Keratinocyte (primary cell): ENCODE measurements at regions not wholly inside any gene's neighbourhood (a gene's known extent, or its start where the extent isn't known, plus 50 kb on each side); places are given as distances from the start of the nearest gene placed in this dataset.

Source experiments
- EZH2 ChIP-seq: IDR thresholded peaks from one replicate; pipeline ENCODE4 v1.6.1; 2012; ENCODE audit warnings: inconsistent platforms, mild to moderate bottlenecking, low read length, moderate library complexity
- TF ChIP-seq, protein P1 (sequence below), 3 experiments: IDR thresholded peaks in 1 of 3; conservative IDR thresholded peaks in 1 of 3; optimal IDR thresholded peaks in 1 of 3; 2 replicates in 2 of 3; 3 replicates in 1 of 3; pipeline versions ENCODE3 to v1.5.1; 2011; ENCODE audit warnings: low read length in 3 of 3, mild to moderate bottlenecking in 3 of 3, moderate library complexity in 2 of 3, control low read depth in 1 of 3, inconsistent platforms in 1 of 3; ENCODE audit not compliant: insufficient read depth in 2 of 3; ENCODE audit errors: extremely low read depth in 1 of 3

- TF ChIP-seq, protein P1, sequence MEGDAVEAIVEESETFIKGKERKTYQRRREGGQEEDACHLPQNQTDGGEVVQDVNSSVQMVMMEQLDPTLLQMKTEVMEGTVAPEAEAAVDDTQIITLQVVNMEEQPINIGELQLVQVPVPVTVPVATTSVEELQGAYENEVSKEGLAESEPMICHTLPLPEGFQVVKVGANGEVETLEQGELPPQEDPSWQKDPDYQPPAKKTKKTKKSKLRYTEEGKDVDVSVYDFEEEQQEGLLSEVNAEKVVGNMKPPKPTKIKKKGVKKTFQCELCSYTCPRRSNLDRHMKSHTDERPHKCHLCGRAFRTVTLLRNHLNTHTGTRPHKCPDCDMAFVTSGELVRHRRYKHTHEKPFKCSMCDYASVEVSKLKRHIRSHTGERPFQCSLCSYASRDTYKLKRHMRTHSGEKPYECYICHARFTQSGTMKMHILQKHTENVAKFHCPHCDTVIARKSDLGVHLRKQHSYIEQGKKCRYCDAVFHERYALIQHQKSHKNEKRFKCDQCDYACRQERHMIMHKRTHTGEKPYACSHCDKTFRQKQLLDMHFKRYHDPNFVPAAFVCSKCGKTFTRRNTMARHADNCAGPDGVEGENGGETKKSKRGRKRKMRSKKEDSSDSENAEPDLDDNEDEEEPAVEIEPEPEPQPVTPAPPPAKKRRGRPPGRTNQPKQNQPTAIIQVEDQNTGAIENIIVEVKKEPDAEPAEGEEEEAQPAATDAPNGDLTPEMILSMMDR (optimal IDR thresholded peaks at IDR 0.05 in 1 of 3, IDR thresholded peaks at IDR 0.05 in 1 of 3, conservative IDR thresholded peaks at IDR 0.05 in 1 of 3; ENCODE audit: extremely low read depth in 1 of 3, insufficient read depth in 2 of 3, low read length in 3 of 3): no peak
- TF ChIP-seq EZH2: no peak
Observed at GRCh38 chr15:100710744-100711515, 108.5 kb downstream of the ASB7 start.
